GM12891 (cell line): ENCODE measurements at regions not wholly inside any gene's neighbourhood (a gene's known extent, or its start where the extent isn't known, plus 50 kb on each side); places are given as distances from the start of the nearest gene placed in this dataset.

ENCODE experiments used
- POLR2AphosphoS5 ChIP-seq: IDR thresholded peaks from 2 replicates; pipeline ENCODE4 v1.6.1; 2011; ENCODE audit warnings: low read depth, low read length, control low read depth
- TAF1 ChIP-seq: IDR thresholded peaks from 2 replicates; pipeline ENCODE4 v1.6.1; 2011; ENCODE audit warnings: low read depth, low read length, control low read depth

GRCh38 chr13:33710924-33711323 is 107.0 kb upstream of the RFC3 start:
- no peak for TF ChIP-seq TAF1
- TF ChIP-seq POLR2AphosphoS5: no peak
